GM12872 (cell line): ENCODE measurements at regions not wholly inside any gene's neighbourhood (a gene's known extent, or its start where the extent isn't known, plus 50 kb on each side); places are given as distances from the start of the nearest gene placed in this dataset.

ENCODE experiments used
- CTCF ChIP-seq: IDR thresholded peaks from 3 replicates; pipeline ENCODE4 v1.5.1; 2011; ENCODE audit warnings: low read depth, mild to moderate bottlenecking, low read length, moderate library complexity; ENCODE audit not compliant: insufficient read depth

GRCh38 chr13:55418095-55418494 lies 1722.6 kb upstream of the PRR20A start:
- no peak for TF ChIP-seq CTCF

- TF ChIP-seq CTCF: no peak
Observed at GRCh38 chr13:55432814-55433213, 1707.9 kb upstream of the PRR20A start.

GRCh38 chr13:55437162-55437561 lies 1703.6 kb upstream of the PRR20A start:
- TF ChIP-seq CTCF: no peak

- TF ChIP-seq CTCF: no peak
Observed at GRCh38 chr13:55439450-55439849, 1701.3 kb upstream of the PRR20A start.

GRCh38 chr13:55440465-55441085 lies 1700.1 kb upstream of the PRR20A start:
- no peak for TF ChIP-seq CTCF

- TF ChIP-seq CTCF: no peak
Observed at GRCh38 chr13:55464222-55464621, 1676.5 kb upstream of the PRR20A start.

- no peak for TF ChIP-seq CTCF
Observed at GRCh38 chr13:55467476-55467875, 1673.2 kb upstream of the PRR20A start.

- no peak for TF ChIP-seq CTCF
Observed at GRCh38 chr13:55483626-55484158, 1657.0 kb upstream of the PRR20A start.
